PC-3 (cell line): ENCODE measurements at regions not wholly inside any gene's neighbourhood (a gene's known extent, or its start where the extent isn't known, plus 50 kb on each side); places are given as distances from the start of the nearest gene placed in this dataset.

Source experiments
- EZH2 ChIP-seq: fragments of 300-600 bp; sonication (generic); IDR thresholded peaks from one replicate; pipeline ENCODE4 v1.6.1; 2017; ENCODE audit warnings: antibody characterized with exemption, mild to moderate bottlenecking, low read length; ENCODE audit not compliant: unreplicated experiment
- EZH2phosphoT487 ChIP-seq: fragments of 300-600 bp; sonication (generic); IDR thresholded peaks from 2 replicates; pipeline ENCODE4 v1.6.1; 2018; ENCODE audit warnings: mild to moderate bottlenecking, antibody characterized with exemption, low read length, borderline replicate concordance
- TF ChIP-seq, protein P1 (sequence below): fragments of 300-600 bp; sonication (generic); conservative IDR thresholded peaks from 2 replicates; pipeline ENCODE4 v1.5.1; 2017; ENCODE audit warnings: antibody characterized with exemption, low read depth, mild to moderate bottlenecking, low read length

DNA sequence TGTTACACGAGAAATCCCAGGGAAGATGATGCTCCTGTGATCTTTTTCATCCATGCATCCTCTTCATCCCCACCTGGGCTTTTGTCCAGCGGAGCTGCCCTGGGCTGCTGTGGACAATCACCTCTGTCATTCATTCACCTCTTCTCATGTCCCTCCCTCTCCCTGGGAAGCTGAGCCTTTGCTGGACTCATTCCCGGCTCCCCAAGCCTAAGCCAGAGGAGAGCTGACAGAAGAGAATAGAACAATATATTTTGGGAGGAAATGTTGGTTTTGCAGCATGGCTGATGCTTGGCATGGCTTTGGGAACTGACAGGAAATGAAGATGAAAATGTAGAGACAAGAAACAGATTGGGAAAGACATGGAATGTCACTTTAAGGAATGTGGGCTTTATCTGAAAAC lies 177.4 kb downstream of the DICER1 start:
- TF ChIP-seq, protein P1, sequence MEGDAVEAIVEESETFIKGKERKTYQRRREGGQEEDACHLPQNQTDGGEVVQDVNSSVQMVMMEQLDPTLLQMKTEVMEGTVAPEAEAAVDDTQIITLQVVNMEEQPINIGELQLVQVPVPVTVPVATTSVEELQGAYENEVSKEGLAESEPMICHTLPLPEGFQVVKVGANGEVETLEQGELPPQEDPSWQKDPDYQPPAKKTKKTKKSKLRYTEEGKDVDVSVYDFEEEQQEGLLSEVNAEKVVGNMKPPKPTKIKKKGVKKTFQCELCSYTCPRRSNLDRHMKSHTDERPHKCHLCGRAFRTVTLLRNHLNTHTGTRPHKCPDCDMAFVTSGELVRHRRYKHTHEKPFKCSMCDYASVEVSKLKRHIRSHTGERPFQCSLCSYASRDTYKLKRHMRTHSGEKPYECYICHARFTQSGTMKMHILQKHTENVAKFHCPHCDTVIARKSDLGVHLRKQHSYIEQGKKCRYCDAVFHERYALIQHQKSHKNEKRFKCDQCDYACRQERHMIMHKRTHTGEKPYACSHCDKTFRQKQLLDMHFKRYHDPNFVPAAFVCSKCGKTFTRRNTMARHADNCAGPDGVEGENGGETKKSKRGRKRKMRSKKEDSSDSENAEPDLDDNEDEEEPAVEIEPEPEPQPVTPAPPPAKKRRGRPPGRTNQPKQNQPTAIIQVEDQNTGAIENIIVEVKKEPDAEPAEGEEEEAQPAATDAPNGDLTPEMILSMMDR: no peak
- TF ChIP-seq EZH2: no peak
- TF ChIP-seq EZH2phosphoT487: no peak
